CD4-positive, alpha-beta T cell treated with Interleukin-4 for 1 hour (primary cell): ENCODE measurements at regions not wholly inside any gene's neighbourhood (a gene's known extent, or its start where the extent isn't known, plus 50 kb on each side); places are given as distances from the start of the nearest gene placed in this dataset.
"Not testable (repeated sequence)": the region's sequence is repeated elsewhere in the genome, so short reads cannot be mapped to it uniquely, and the experiment has no call there.

Experiments used
- DNase-seq, 2 donors: peaks; one replicate each; pipeline ENCODE4 v3.0.0-alpha.2; 2020 to 2022

DNA sequence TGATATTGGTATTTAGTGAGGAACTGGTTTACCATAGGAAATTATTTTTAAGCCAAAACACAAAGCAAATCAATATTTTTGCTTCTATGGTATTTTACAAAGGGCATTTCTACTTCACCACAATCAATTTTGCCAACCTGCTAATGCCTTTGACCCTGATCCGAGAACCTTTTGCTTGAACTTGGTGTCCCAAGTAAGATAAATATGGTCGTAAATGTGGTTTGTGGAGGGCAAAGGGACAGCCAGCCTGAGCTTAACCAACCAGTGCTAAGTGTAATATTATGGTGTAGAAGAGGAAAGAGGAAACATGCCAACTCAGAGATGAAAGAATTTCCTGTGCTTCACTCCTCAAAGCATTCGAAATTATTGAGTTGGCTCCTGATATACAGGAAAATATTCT lies 148.4 kb downstream of the C3orf38 start:
- DNase-seq, result no peak

DNA sequence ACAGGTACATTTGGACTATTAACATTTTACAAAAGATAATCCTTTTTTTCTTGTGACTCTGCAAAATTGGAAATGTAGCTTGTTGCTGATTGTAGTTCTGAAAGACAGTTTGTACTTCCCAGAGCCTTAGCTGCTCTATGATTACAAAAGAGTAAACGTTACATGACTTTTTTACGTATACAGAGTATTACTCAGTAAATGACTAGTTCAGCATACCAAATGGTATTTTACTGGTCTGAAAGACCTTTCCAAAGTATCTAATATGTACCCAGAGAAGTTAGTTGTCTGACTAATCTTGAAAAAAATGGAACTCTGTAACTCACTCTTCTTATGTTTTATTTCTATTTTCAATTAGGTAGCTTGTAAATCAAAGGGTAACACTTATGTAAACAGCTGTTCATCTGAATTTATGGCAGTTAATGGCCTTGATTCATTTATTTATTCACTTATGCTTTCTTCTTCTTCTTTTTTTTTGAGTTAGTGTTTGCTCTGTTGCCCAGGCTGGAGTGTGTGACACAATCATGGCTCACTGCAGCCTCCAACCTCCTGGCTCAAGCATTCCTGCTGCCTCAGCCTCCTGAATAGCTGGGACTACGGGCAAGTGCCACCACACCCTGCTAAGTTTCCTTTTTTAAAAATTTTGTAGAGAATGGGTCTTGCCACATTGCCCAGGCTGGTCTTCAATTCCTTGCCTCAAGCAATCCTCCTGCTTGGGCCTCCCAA lies 151.7 kb downstream of the C3orf38 start:
- DNase-seq, result no peak

- no peak for DNase-seq
Measured at GRCh38 chr3:88301996-88302393, 152.2 kb downstream of the C3orf38 start.

- not testable (repeated sequence) for DNase-seq
Measured at GRCh38 chr3:88303331-88303904, 153.7 kb downstream of the C3orf38 start.

GRCh38 chr3:88307666-88308065 lies 157.9 kb downstream of the C3orf38 start:
- DNase-seq, result no peak

DNA sequence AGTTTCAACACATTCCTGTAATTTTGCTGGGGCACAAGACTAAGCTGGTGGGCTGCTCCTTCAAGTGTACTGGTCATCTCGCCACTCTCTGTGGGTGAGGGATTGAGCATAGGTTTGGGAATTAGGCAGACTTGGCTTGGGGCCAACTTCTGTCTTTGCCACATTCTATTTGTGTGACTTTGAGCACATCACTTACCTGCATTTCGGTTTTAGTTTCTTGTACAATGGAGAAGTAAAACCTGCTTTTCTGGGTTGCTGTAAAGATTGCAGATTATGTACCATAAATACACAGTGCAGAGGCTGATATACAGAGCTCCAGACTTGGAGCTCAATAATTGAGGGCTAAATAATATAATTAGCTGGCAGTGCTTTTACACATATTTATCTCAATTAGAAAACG lies 162.1 kb downstream of the C3orf38 start:
- no peak for DNase-seq

DNA sequence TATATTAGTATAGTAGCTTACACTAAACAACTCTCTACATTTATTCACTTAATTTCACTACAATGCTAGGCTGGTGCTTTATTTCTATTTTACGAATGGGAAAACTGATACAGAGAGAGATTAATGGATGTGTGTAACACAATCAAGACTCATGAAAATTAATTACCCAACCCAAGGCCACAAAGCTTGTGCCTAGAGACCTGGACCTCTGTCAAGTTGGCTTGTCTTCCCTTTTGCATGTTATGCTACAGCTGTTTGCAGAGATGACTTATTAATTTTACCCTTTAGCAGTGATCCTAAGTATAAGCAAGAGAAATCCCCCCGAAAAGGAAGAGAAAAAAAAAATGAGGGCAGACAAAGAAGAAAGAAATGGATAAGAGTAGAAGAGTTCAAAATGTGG lies 162.5 kb downstream of the C3orf38 start:
- DNase-seq, result no peak

GRCh38 chr3:88318067-88318466 lies 168.3 kb downstream of the C3orf38 start:
- DNase-seq, result no peak

GRCh38 chr3:88321363-88322050 lies 171.7 kb downstream of the C3orf38 start:
- no peak for DNase-seq

GRCh38 chr3:88324788-88325187 lies 175.0 kb downstream of the C3orf38 start:
- no peak for DNase-seq

GRCh38 chr3:88334187-88334868 lies 184.6 kb downstream of the C3orf38 start:
- no peak for DNase-seq

DNA sequence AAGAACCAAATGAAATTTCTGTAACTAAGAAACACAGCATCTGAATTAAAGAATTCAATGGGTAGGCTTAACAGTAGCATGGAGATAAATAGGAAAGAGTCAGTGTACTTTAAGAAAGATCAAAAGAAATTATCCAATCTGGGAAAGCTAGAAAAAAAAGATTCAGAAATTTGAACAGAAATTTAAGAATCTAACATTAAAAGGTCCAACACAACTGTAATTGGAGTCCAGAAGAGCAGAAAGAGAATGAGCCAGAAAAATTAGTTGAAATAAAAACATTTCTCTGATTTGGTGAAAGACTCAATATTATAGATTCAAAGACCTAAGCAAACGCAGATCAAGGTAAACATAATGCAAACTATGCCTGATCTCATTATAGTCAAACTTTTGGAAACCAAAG lies 187.1 kb downstream of the C3orf38 start:
- DNase-seq, result no peak

- no peak for DNase-seq
Measured at GRCh38 chr3:88343264-88343663, 193.5 kb downstream of the C3orf38 start.

DNA sequence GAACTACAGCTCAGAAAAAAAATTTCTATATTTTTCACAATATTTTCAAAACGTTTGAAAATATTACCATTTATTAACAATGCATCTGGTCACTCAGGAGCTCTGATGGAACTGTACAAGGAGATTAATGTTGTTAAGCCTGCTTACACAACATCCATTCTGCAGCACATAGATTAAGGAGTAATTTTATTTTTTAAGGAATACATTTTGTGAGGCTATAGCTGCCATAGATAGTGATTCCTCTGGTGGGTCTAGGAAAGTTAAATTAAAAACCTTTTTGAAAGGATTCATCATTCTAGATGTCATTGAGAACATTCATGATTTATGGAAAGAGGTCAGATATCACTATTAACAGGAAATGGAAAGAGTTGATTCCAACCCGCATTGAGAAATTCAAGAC lies 196.9 kb downstream of the C3orf38 start:
- no peak for DNase-seq

DNA sequence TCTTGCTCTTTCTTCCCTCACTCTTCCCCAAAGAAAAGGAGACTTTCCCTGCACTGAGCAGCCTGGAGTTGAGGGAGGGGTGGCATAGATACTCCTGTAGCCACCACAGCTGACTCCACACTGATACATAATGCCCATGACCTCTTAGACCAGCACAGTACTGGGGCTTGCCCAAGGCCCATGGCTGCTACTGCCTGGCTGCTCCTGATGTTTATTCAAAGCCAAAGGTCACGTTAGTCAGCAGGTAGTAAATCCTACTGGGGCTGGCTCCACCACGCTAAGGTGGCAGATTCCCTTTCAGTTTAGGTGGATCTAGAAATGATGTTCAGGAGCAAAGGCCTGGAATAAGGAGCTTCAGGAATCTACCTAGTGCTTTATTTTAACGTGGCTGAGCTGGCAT lies 212.7 kb downstream of the C3orf38 start:
- DNase-seq, result no peak

GRCh38 chr3:88364926-88365325 lies 215.2 kb downstream of the C3orf38 start:
- DNase-seq, result no peak

DNA sequence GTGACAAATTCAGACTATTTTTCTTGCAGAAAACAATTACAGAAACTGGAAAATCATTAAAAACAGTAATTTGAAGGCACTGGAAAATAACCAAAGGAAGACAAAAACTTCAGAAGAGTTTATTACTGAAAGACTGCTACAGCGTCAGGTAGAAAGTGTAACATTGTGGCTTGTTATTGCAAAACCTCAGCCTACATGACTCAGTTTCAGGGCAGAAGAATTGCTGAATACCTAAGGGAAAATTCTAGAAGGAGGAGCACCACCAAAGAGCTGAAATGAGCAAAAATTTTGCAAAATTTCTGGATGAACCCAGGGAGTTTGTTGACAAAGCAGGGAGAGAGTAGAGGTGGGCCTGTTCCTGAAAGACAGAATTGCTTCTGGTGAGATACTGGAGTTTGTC lies 219.6 kb downstream of the C3orf38 start:
- no peak for DNase-seq

DNA sequence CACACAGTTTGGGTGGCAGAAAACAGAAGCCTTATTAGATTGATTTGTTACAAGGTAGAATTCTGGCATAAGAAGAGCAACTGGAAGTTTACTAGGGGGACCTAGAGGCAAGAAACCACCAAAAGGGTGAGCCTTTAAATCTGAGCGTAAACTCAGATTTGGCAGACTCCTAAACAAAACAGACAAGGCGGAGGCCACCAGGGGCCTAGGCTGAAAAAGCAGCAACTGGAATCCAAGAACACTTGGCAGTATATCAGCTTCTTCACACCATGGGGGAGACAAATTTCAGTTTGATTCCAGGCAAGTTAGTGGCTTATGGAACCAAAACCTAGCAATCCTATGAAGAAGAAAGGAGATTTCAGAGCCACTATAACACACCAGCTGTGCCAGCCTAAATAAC lies 220.0 kb downstream of the C3orf38 start:
- no peak for DNase-seq

GRCh38 chr3:88385090-88385489 lies 235.3 kb downstream of the C3orf38 start:
- DNase-seq, result no peak

DNA sequence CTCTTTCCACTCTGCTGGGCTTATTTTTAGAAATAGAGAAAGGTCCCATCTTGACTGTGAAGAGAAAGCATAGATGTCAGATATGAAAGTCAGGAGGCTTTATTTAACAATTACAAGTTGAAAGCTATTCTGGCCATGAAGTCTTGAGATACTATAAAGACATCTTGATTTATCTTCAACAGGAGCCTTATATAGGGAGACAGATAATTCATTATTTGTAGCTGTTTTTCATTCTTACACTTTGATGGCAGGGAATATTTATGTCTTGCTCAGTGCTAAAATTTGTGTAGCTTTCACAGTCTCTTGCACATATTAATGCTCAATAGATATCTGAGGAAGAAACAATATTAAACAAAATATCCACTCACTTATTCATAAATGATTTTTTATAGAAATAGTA lies 248.8 kb downstream of the C3orf38 start:
- no peak for DNase-seq

DNA sequence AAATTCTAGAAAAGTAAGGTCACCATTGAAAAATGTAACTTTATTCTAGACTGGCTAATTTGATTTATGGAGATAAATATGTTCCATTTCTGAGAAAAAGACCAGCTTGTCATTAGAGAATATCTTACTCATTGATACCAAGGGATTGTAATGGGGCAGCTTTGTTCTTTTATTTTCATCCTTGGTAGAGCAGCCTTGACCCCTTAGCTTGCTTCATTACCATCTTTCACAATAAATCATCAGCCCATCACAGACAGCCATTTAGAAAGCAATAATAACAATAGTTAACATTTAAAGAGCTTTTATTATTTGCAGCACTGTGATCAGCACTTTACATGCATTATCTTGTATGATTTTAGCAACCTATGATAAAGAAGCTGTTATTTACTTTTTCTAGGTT lies 253.6 kb downstream of the C3orf38 start:
- DNase-seq, result no peak

DNA sequence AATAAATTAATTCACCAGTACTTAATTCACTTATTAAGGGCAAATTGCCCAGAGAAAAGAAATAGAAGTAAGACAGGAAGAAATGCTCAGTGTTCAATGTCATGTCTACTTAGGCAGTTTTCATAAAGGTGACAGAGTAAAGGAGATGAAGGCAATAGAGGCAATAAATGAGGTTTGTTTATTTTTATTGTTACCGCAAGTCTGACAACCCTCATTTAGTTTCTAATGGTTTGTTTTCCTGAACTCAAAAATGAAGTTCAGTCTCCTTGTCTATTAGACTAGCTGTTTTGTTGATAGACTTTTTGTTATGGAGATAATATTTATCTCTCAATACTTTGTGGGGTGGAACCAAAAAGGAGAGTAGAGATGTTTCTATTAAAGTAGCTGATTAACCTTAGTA lies 258.3 kb downstream of the C3orf38 start:
- DNase-seq, result no peak

DNA sequence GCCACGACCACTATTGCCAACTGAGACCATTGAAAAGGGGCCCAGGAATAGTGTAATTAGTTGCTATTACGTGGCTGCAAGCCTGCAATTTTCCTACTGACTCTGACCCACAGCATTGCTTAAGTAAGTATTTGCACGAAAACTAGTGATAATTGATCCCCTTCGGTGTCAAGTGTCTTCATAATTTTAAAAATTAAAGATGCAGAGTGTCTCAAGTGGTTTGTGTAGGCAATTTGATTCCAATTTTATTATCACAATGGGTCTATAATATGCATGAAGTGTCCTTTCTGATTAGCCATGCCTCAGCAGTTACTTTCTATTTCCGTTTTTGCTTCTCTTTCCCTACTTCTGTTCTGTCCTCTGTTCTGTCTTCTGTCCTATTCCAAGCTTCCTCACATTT lies 259.2 kb downstream of the C3orf38 start:
- DNase-seq, result no peak

GRCh38 chr3:88410259-88410658 lies 260.5 kb downstream of the C3orf38 start:
- DNase-seq, result peak in 1 of 2 donors; percentile 22
